A673 (cell line): ENCODE measurements at regions not wholly inside any gene's neighbourhood (a gene's known extent, or its start where the extent isn't known, plus 50 kb on each side); places are given as distances from the start of the nearest gene placed in this dataset.

ENCODE experiments used
- BruUV-seq: library from RNA; stranded (reverse); fragments of 400-500 nt; replicated peaks from 2 replicates; lab custom pipeline; 2021; lab: Mats Ljungman, UMichigan
- CTCF ChIA-PET: fragments of 300-600 bp; sonication (Branson Sonifier 250); formaldehyde crosslinking; loops from one replicate; lab custom pipeline; 2022; ENCODE audit warnings: antibody characterized with exemption; lab: Charles Lee
- POLR2A ChIA-PET: fragments of 300-600 bp; sonication (Branson Sonifier 250); formaldehyde crosslinking; loops from one replicate; lab custom pipeline; 2022; ENCODE audit warnings: antibody characterized with exemption; ENCODE audit not compliant: low non-redundant PET; lab: Charles Lee
- DNase-seq: peaks from one replicate; pipeline ENCODE4 v3.0.0-alpha.2; 2015; ENCODE audit warnings: low spot score
- H3K27ac ChIP-seq: fragments of 200-600 bp; sonication (generic); 2 replicates; pipeline ENCODE4 v1.5.1; 2016; ENCODE audit warnings: mixed run types, low read depth, mild to moderate bottlenecking, mixed read lengths, antibody characterized with exemption, low read length; ENCODE audit not compliant: poor library complexity, severe bottlenecking
- H3K27me3 ChIP-seq: fragments of 200-600 bp; sonication (generic); replicated peaks from 2 replicates; pipeline ENCODE4 v1.6.1; 2017; ENCODE audit warnings: mixed run types, low read depth, mild to moderate bottlenecking, mixed read lengths, antibody characterized with exemption, low read length; ENCODE audit not compliant: insufficient read depth, poor library complexity
- H3K36me3 ChIP-seq: fragments of 200-600 bp; sonication (generic); 2 replicates; pipeline ENCODE4 v1.6.1; 2016; ENCODE audit warnings: mixed run types, mild to moderate bottlenecking, mixed read lengths, antibody characterized with exemption, low read length; ENCODE audit not compliant: insufficient read depth, poor library complexity, severe bottlenecking
- H3K4me1 ChIP-seq: fragments of 200-600 bp; sonication (generic); 2 replicates; pipeline ENCODE4 v1.6.1; 2017; ENCODE audit warnings: mixed run types, mild to moderate bottlenecking, mixed read lengths, antibody characterized with exemption, low read length; ENCODE audit not compliant: insufficient read depth, poor library complexity, severe bottlenecking
- H3K4me3 ChIP-seq: fragments of 200-600 bp; sonication (generic); 2 replicates; pipeline ENCODE4 v1.5.1; 2016; ENCODE audit warnings: low read depth, mixed run types, mild to moderate bottlenecking, mixed read lengths, low read length; ENCODE audit not compliant: poor library complexity, severe bottlenecking
- H3K9me3 ChIP-seq: fragments of 200-600 bp; sonication (generic); 2 replicates; pipeline ENCODE4 v1.6.1; 2016; ENCODE audit warnings: mixed run types, low read depth, mild to moderate bottlenecking, mixed read lengths, antibody characterized with exemption, low read length; ENCODE audit not compliant: poor library complexity, severe bottlenecking
- EZH2 ChIP-seq: fragments of 200-600 bp; sonication (generic); IDR thresholded peaks from 2 replicates; pipeline ENCODE4 v1.6.1; 2017; ENCODE audit warnings: borderline replicate concordance, low read depth, mild to moderate bottlenecking, mixed read lengths, antibody characterized with exemption, low read length; ENCODE audit not compliant: poor library complexity, severe bottlenecking
- intact Hi-C: fragments of 100-400 bp; cut with micrococcal nuclease; formaldehyde crosslinking; loops from one replicate; pipeline ENCODE4 v1.10.0; 2022; ENCODE audit not compliant: unreplicated experiment
- TF ChIP-seq, protein P1 (sequence below): fragments of 300-800, 200-600 bp; sonication (generic); conservative IDR thresholded peaks from 2 replicates; pipeline ENCODE4 v1.5.1; 2017; ENCODE audit warnings: low read depth, mild to moderate bottlenecking, antibody characterized with exemption, low read length, moderate library complexity, mixed read lengths

- TF ChIP-seq EZH2, result no peak
- TF ChIP-seq, protein P1, sequence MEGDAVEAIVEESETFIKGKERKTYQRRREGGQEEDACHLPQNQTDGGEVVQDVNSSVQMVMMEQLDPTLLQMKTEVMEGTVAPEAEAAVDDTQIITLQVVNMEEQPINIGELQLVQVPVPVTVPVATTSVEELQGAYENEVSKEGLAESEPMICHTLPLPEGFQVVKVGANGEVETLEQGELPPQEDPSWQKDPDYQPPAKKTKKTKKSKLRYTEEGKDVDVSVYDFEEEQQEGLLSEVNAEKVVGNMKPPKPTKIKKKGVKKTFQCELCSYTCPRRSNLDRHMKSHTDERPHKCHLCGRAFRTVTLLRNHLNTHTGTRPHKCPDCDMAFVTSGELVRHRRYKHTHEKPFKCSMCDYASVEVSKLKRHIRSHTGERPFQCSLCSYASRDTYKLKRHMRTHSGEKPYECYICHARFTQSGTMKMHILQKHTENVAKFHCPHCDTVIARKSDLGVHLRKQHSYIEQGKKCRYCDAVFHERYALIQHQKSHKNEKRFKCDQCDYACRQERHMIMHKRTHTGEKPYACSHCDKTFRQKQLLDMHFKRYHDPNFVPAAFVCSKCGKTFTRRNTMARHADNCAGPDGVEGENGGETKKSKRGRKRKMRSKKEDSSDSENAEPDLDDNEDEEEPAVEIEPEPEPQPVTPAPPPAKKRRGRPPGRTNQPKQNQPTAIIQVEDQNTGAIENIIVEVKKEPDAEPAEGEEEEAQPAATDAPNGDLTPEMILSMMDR, result no peak
- Histone ChIP-seq H3K27ac (no peak overlapping the region), H3K4me3 (no peak overlapping the region), H3K4me1 (no peaks in the 10 kb centered on the region), H3K9me3 (no peaks in the 10 kb centered on the region), H3K27me3 (no peaks in the 10 kb centered on the region), H3K36me3 (no peaks in the 10 kb centered on the region)
- BruUV-seq, result no TSS peak
- CTCF ChIA-PET, result no interaction called here
- intact Hi-C loops, result no loop called here
- POLR2A ChIA-PET, result no interaction called here
- DNase-seq, result no peak
These were observed 89.7 kb downstream of the MID1IP1 start for GRCh38 chrX:38890963-38891362.

DNA sequence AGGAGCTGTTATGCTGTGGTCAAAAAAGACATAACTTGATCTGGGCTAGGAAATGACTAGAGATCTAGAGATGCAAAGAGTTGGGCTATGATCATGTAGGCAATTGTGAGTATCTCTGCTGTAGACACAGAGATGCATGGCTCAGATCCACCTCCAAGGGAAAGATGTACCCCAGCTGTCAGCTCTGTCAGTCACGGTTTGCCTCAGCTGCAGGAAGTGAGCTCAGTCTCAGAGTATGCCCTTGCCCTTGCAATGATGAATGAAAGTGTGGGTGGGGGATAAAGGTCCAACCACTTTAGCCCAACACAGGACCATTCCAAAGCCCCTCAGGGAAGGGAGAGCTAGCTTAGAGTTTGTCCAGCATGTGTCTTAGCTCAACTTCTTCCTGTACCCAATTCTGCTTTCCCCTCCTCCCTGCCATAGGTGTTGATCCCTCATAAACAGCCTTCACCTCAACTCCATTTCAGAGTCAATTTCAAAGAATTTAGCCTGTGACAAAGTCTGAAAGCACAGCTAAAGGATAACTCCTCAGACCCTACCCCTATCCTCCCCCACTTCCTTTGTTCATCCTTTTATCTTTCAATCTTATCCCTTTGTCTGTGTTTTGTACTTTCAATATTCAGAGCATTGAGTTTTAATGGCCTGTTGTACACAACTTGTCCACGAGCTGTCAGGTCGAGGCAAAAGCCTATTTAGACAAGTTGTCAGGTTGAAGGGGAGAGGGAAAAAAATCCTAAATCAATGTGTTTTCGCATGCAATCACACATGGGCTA, 90.6 kb downstream of the MID1IP1 start:
- DNase-seq, result no peak
- intact Hi-C loops, result no loop called here
- Histone ChIP-seq H3K9me3 (no peaks in the 10 kb centered on the region), H3K36me3 (no peaks in the 10 kb centered on the region), H3K4me1 (no peaks in the 10 kb centered on the region), H3K27me3 (no peaks in the 10 kb centered on the region), H3K27ac (no peak overlapping the region), H3K4me3 (no peak overlapping the region)
- CTCF ChIA-PET, result no interaction called here
- POLR2A ChIA-PET, result no interaction called here
- no peak for TF ChIP-seq EZH2
- no TSS peak for BruUV-seq

DNA sequence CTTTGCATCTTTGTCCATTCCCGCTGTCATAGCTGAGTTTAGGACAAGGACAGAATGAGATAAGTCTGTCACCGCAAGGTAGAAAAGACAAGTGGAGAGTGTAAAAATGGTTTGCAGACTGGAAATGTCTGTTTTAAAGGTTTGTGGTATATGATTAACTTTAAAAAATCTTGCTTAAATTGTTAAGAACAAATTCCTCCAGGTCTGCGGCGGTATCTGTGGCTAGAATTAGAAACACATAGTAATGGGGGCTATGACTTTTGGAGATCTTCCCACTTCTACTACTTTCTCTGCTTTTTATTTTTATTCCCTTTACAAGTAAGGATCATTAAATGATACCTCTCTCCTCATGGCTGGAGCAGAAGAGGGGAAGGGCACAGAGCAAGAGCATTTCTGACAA, 92.2 kb downstream of the MID1IP1 start:
- no peaks in the 10 kb centered on the region for H3K36me3 ChIP-seq
- H3K27me3 ChIP-seq, result no peaks in the 10 kb centered on the region
- BruUV-seq, result no TSS peak
- TF ChIP-seq EZH2, result no peak
- ChIA-PET CTCF (no interaction called here), POLR2A (no interaction called here)
- DNase-seq, result no peak
- no peak overlapping the region for H3K27ac ChIP-seq
- no peak overlapping the region for H3K4me3 ChIP-seq
- intact Hi-C loops, result no loop called here
- H3K4me1 ChIP-seq, result no peaks in the 10 kb centered on the region
- H3K9me3 ChIP-seq, result no peaks in the 10 kb centered on the region

DNA sequence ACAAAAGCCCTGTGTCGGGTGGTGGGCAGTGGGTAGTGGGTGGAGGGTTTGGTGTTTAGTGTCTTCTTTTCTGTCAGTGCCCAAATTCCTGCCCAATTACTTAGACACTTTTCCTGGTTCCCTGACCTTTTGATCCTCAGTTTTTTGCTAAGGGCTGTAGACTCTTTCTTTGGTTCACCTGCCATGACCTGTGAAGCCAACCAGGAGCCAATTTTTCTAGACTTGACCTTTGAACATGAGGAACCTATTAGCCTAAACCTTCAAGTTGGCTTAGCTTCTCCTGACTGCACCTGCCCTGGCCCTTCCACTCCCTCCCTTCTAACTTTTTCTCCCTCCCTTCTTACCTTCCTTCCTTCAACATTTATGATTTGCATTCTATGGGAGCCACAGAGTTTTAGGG, 94.5 kb downstream of the MID1IP1 start:
- BruUV-seq, result no TSS peak
- CTCF ChIA-PET, result no interaction called here
- intact Hi-C loops, result no loop called here

More for the DNA sequence above, 94.5 kb downstream of the MID1IP1 start:
- H3K27ac ChIP-seq, result no peak overlapping the region
- no peaks in the 10 kb centered on the region for H3K4me1 ChIP-seq
- no peaks in the 10 kb centered on the region for H3K9me3 ChIP-seq
- no peak overlapping the region for H3K4me3 ChIP-seq
- H3K36me3 ChIP-seq, result no peaks in the 10 kb centered on the region
- TF ChIP-seq, protein P1, result no peak
- TF ChIP-seq EZH2, result no peak
- POLR2A ChIA-PET, result no interaction called here
- no peaks in the 10 kb centered on the region for H3K27me3 ChIP-seq
- no peak for DNase-seq
